GM23338 (cell line): ENCODE measurements at regions not wholly inside any gene's neighbourhood (a gene's known extent, or its start where the extent isn't known, plus 50 kb on each side); places are given as distances from the start of the nearest gene placed in this dataset.

Experiments
- ATAC-seq: fragments of 200-7000 bp; cut with Tn5 transposase; 3 replicates; pipeline ENCODE4 v1.9.1; 2020
- DNase-seq: peaks from one replicate; pipeline ENCODE4 v3.0.0-alpha.2; 2015; ENCODE audit warnings: low spot score
- H2AFZ ChIP-seq: fragments of 200-600 bp; sonication (generic); 2 replicates; pipeline ENCODE4 v1.8.0; 2016; ENCODE audit warnings: antibody characterized with exemption, mild to moderate bottlenecking, moderate library complexity
- H3F3A ChIP-seq: fragments of 200-600 bp; sonication (generic); replicated peaks from 2 replicates; pipeline ENCODE4 v1.8.0; 2017; ENCODE audit warnings: antibody characterized with exemption, mixed run types, low read depth
- H3K27ac ChIP-seq: fragments of 200-600 bp; sonication (generic); 2 replicates; pipeline ENCODE4 v1.6.1; 2016; ENCODE audit warnings: low read depth
- H3K27me3 ChIP-seq: fragments of 200-600 bp; sonication (generic); 2 replicates; pipeline ENCODE4 v1.8.0; 2016; ENCODE audit warnings: mild to moderate bottlenecking, mixed run types, moderate library complexity; ENCODE audit not compliant: insufficient read depth
- H3K36me3 ChIP-seq: fragments of 200-600 bp; sonication (generic); 2 replicates; pipeline ENCODE4 v1.8.0; 2016; ENCODE audit warnings: mild to moderate bottlenecking; ENCODE audit not compliant: insufficient read depth
- H3K4me1 ChIP-seq: fragments of 200-600 bp; sonication (generic); 2 replicates; pipeline ENCODE4 v1.8.0; 2016; ENCODE audit warnings: mild to moderate bottlenecking, moderate library complexity; ENCODE audit not compliant: insufficient read depth
- H3K4me2 ChIP-seq: fragments of 200-600 bp; sonication (generic); 2 replicates; pipeline ENCODE4 v1.7.1; 2017; ENCODE audit warnings: mixed run types
- H3K4me3 ChIP-seq: fragments of 200-600 bp; sonication (generic); 2 replicates; pipeline ENCODE4 v1.6.1; 2016; ENCODE audit warnings: mixed run types
- H3K79me2 ChIP-seq: fragments of 200-600 bp; sonication (generic); replicated peaks from 2 replicates; pipeline ENCODE4 v1.8.0; 2017; ENCODE audit warnings: mild to moderate bottlenecking; ENCODE audit not compliant: insufficient read depth
- H3K9me2 ChIP-seq: fragments of 200-600 bp; sonication (generic); 2 replicates; pipeline ENCODE4 v1.8.0; 2017; ENCODE audit not compliant: insufficient read depth
- H4K20me1 ChIP-seq: fragments of 200-600 bp; sonication (generic); replicated peaks from 2 replicates; pipeline ENCODE4 v1.8.0; 2017; ENCODE audit warnings: mild to moderate bottlenecking; ENCODE audit not compliant: insufficient read depth
- H3K27ac Mint-ChIP-seq: 2 replicates; pipeline ENCODE4 v1.8.0; 2020; ENCODE audit warnings: inconsistent platforms, mild to moderate bottlenecking, moderate library complexity, mixed read lengths
- H3K27me3 Mint-ChIP-seq: 3 replicates; pipeline ENCODE4 v1.8.0; 2022; ENCODE audit warnings: low read depth, mild to moderate bottlenecking, moderate library complexity, mixed read lengths, inconsistent platforms; ENCODE audit not compliant: insufficient read depth, poor library complexity
- H3K36me3 Mint-ChIP-seq: 3 replicates; pipeline ENCODE4 v1.8.0; 2021; ENCODE audit warnings: low read depth, mild to moderate bottlenecking, inconsistent platforms, moderate library complexity, mixed read lengths
- H3K4me1 Mint-ChIP-seq: 3 replicates; pipeline ENCODE4 v1.8.0; 2020; ENCODE audit warnings: mild to moderate bottlenecking, inconsistent platforms, mixed read lengths
- H3K4me3 Mint-ChIP-seq: 3 replicates; pipeline ENCODE4 v1.8.0; 2021; ENCODE audit warnings: moderate library complexity, mild to moderate bottlenecking, inconsistent platforms, mixed read lengths
- H3K9me3 Mint-ChIP-seq: 3 replicates; pipeline ENCODE4 v1.8.0; 2020; ENCODE audit warnings: moderate library complexity, mild to moderate bottlenecking, inconsistent platforms, mixed read lengths
- CREB1 ChIP-seq: fragments of 250-450 bp; sonication (Bioruptor Pico); IDR thresholded peaks from 2 replicates; pipeline ENCODE4 v1.5.0; 2020; ENCODE audit warnings: low read depth, mild to moderate bottlenecking, moderate library complexity
- ETS1 ChIP-seq: IDR thresholded peaks from 2 replicates; pipeline ENCODE4 v1.6.1; 2016; ENCODE audit warnings: antibody characterized with exemption
- EZH2 ChIP-seq: fragments of 200-600 bp; sonication (generic); IDR thresholded peaks from one replicate; pipeline ENCODE4 v1.8.0; 2017; ENCODE audit warnings: antibody characterized with exemption, mild to moderate bottlenecking, low read depth; ENCODE audit not compliant: unreplicated experiment
- EZH2phosphoT487 ChIP-seq: fragments of 200-600 bp; sonication (generic); IDR thresholded peaks from one replicate; pipeline ENCODE4 v1.8.1; 2018; ENCODE audit warnings: antibody characterized with exemption; ENCODE audit not compliant: unreplicated experiment
- NANOG ChIP-seq: IDR thresholded peaks from 2 replicates; pipeline ENCODE4 v1.6.1; 2016; ENCODE audit warnings: antibody characterized with exemption, borderline replicate concordance
- POLR2AphosphoS5 ChIP-seq: IDR thresholded peaks from 2 replicates; pipeline ENCODE4 v1.6.1; 2016; ENCODE audit warnings: antibody characterized with exemption, low read depth
- STAT1 ChIP-seq: IDR thresholded peaks from one replicate; pipeline ENCODE4 v1.6.1; 2016; ENCODE audit warnings: antibody characterized with exemption; ENCODE audit not compliant: unreplicated experiment
- ZNF114 ChIP-seq: fragments of 250-450 bp; sonication (Bioruptor Pico); IDR thresholded peaks from 2 replicates; pipeline ENCODE4 v1.5.0; 2020; ENCODE audit warnings: mild to moderate bottlenecking, moderate library complexity
- ZNF331 ChIP-seq: fragments of 250-450 bp; sonication (Bioruptor Pico); IDR thresholded peaks from 2 replicates; pipeline ENCODE4 v1.5.0; 2020; ENCODE audit warnings: low read depth, mild to moderate bottlenecking, moderate library complexity
- TF ChIP-seq, protein P1 (sequence below), 2 experiments: fragments of 200-600 bp in 1 of 2; sonication (generic) in 1 of 2; conservative IDR thresholded peaks; 2 replicates each; pipeline versions ENCODE4 v1.5.1 to v1.6.1; 2016 to 2017; ENCODE audit warnings: antibody characterized with exemption in 2 of 2, low read depth in 2 of 2, mild to moderate bottlenecking in 2 of 2, moderate library complexity in 1 of 2
- TF ChIP-seq, protein P2 (sequence below): fragments of 250-450 bp; sonication (Bioruptor Pico); IDR thresholded peaks from 2 replicates; pipeline ENCODE4 v1.5.0; 2020; ENCODE audit warnings: mild to moderate bottlenecking, moderate library complexity
- TF ChIP-seq, protein P3 (sequence below): IDR thresholded peaks from one replicate; pipeline ENCODE4 v1.6.1; 2018; ENCODE audit warnings: antibody characterized with exemption; ENCODE audit not compliant: unreplicated experiment

DNA sequence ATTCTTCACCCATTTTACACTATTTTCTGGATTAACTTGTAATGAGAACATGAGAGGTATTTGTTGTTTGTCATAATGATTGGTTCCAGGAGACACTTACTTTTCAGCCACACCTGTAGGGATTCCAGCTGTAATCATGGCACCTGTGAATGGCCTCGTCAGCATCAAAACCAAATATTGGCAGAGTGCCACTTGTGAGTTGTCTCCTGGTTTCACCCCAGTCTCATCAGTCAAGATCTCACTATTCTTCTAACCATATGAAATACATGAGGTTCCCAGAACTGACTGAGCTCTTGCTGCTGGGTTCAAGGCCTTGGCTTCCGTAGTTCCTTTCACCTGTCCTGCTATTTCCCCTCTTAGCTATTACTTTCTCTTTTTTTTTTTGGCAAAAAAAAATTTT is 246.6 kb upstream of the ADGRL2 start:
- Histone ChIP-seq H2AFZ (no peak overlapping the region), H3K79me2 (no peaks in the 10 kb centered on the region), H3K36me3 (no peaks in the 10 kb centered on the region), H3K27ac (no peak overlapping the region), H3K4me1 (peaks cover 20% of the 10 kb centered on the region), H3K4me2 (no peak overlapping the region), H4K20me1 (no peaks in the 10 kb centered on the region), H3K27me3 (no peaks in the 10 kb centered on the region), H3K4me3 (no peak overlapping the region), H3K9me2 (no peaks in the 10 kb centered on the region), H3F3A (no peaks in the 10 kb centered on the region)
- Mint-ChIP-seq H3K4me3 (no peak overlapping the region), H3K27me3 (peaks cover 9% of the 10 kb centered on the region), H3K4me1 (peaks cover 54% of the 10 kb centered on the region), H3K9me3 (no peaks in the 10 kb centered on the region; the same call in 2 of the 3 replicates), H3K36me3 (no peaks in the 10 kb centered on the region), H3K27ac (no peak overlapping the region; the same call in 1 of the 2 replicates)
- TF ChIP-seq ZNF114 = no peak
- TF ChIP-seq EZH2phosphoT487 = no peak
- no peak for TF ChIP-seq NANOG
- TF ChIP-seq ZNF331 (CRISPR knock-in tag) = no peak
- TF ChIP-seq, protein P1, sequence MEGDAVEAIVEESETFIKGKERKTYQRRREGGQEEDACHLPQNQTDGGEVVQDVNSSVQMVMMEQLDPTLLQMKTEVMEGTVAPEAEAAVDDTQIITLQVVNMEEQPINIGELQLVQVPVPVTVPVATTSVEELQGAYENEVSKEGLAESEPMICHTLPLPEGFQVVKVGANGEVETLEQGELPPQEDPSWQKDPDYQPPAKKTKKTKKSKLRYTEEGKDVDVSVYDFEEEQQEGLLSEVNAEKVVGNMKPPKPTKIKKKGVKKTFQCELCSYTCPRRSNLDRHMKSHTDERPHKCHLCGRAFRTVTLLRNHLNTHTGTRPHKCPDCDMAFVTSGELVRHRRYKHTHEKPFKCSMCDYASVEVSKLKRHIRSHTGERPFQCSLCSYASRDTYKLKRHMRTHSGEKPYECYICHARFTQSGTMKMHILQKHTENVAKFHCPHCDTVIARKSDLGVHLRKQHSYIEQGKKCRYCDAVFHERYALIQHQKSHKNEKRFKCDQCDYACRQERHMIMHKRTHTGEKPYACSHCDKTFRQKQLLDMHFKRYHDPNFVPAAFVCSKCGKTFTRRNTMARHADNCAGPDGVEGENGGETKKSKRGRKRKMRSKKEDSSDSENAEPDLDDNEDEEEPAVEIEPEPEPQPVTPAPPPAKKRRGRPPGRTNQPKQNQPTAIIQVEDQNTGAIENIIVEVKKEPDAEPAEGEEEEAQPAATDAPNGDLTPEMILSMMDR (conservative IDR thresholded peaks at IDR 0.05; ENCODE audit: low read depth in 2 of 2) = no peak
- TF ChIP-seq, protein P2, sequence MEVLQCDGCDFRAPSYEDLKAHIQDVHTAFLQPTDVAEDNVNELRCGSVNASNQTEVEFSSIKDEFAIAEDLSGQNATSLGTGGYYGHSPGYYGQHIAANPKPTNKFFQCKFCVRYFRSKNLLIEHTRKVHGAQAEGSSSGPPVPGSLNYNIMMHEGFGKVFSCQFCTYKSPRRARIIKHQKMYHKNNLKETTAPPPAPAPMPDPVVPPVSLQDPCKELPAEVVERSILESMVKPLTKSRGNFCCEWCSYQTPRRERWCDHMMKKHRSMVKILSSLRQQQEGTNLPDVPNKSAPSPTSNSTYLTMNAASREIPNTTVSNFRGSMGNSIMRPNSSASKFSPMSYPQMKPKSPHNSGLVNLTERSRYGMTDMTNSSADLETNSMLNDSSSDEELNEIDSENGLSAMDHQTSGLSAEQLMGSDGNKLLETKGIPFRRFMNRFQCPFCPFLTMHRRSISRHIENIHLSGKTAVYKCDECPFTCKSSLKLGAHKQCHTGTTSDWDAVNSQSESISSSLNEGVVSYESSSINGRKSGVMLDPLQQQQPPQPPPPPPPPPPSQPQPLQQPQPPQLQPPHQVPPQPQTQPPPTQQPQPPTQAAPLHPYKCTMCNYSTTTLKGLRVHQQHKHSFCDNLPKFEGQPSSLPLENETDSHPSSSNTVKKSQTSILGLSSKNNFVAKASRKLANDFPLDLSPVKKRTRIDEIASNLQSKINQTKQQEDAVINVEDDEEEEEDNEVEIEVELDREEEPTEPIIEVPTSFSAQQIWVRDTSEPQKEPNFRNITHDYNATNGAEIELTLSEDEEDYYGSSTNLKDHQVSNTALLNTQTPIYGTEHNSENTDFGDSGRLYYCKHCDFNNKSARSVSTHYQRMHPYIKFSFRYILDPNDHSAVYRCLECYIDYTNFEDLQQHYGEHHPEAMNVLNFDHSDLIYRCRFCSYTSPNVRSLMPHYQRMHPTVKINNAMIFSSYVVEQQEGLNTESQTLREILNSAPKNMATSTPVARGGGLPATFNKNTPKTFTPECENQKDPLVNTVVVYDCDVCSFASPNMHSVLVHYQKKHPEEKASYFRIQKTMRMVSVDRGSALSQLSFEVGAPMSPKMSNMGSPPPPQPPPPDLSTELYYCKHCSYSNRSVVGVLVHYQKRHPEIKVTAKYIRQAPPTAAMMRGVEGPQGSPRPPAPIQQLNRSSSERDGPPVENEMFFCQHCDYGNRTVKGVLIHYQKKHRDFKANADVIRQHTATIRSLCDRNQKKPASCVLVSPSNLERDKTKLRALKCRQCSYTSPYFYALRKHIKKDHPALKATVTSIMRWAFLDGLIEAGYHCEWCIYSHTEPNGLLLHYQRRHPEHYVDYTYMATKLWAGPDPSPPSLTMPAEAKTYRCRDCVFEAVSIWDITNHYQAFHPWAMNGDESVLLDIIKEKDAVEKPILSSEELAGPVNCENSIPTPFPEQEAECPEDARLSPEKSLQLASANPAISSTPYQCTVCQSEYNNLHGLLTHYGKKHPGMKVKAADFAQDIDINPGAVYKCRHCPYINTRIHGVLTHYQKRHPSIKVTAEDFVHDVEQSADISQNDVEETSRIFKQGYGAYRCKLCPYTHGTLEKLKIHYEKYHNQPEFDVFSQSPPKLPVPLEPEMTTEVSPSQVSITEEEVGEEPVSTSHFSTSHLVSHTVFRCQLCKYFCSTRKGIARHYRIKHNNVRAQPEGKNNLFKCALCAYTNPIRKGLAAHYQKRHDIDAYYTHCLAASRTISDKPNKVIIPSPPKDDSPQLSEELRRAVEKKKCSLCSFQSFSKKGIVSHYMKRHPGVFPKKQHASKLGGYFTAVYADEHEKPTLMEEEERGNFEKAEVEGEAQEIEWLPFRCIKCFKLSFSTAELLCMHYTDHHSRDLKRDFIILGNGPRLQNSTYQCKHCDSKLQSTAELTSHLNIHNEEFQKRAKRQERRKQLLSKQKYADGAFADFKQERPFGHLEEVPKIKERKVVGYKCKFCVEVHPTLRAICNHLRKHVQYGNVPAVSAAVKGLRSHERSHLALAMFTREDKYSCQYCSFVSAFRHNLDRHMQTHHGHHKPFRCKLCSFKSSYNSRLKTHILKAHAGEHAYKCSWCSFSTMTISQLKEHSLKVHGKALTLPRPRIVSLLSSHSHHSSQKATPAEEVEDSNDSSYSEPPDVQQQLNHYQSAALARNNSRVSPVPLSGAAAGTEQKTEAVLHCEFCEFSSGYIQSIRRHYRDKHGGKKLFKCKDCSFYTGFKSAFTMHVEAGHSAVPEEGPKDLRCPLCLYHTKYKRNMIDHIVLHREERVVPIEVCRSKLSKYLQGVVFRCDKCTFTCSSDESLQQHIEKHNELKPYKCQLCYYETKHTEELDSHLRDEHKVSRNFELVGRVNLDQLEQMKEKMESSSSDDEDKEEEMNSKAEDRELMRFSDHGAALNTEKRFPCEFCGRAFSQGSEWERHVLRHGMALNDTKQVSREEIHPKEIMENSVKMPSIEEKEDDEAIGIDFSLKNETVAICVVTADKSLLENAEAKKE (CRISPR knock-in tag) = no peak
- TF ChIP-seq STAT1 = no peak
- TF ChIP-seq, protein P3, sequence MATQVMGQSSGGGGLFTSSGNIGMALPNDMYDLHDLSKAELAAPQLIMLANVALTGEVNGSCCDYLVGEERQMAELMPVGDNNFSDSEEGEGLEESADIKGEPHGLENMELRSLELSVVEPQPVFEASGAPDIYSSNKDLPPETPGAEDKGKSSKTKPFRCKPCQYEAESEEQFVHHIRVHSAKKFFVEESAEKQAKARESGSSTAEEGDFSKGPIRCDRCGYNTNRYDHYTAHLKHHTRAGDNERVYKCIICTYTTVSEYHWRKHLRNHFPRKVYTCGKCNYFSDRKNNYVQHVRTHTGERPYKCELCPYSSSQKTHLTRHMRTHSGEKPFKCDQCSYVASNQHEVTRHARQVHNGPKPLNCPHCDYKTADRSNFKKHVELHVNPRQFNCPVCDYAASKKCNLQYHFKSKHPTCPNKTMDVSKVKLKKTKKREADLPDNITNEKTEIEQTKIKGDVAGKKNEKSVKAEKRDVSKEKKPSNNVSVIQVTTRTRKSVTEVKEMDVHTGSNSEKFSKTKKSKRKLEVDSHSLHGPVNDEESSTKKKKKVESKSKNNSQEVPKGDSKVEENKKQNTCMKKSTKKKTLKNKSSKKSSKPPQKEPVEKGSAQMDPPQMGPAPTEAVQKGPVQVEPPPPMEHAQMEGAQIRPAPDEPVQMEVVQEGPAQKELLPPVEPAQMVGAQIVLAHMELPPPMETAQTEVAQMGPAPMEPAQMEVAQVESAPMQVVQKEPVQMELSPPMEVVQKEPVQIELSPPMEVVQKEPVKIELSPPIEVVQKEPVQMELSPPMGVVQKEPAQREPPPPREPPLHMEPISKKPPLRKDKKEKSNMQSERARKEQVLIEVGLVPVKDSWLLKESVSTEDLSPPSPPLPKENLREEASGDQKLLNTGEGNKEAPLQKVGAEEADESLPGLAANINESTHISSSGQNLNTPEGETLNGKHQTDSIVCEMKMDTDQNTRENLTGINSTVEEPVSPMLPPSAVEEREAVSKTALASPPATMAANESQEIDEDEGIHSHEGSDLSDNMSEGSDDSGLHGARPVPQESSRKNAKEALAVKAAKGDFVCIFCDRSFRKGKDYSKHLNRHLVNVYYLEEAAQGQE = no peak
- TF ChIP-seq POLR2AphosphoS5 = no peak
- no peak for TF ChIP-seq EZH2
- no peak for TF ChIP-seq ETS1
- TF ChIP-seq CREB1 = no peak
- DNase-seq (no peak), ATAC-seq (no peak)
